Activated CD8-positive, alpha-beta memory T cell treated with anti-CD3 and anti-CD28 coated beads, Interleukin-2, amount 50 U/mL, for 4 hours (primary cell): ENCODE measurements at regions not wholly inside any gene's neighbourhood (a gene's known extent, or its start where the extent isn't known, plus 50 kb on each side); places are given as distances from the start of the nearest gene placed in this dataset.

Experiments used
- DNase-seq: peaks from one replicate; pipeline ENCODE4 v3.0.0-alpha.2; 2020

- no peak for DNase-seq
These were observed 55.5 kb upstream of the FBXL17 start for GRCh38 chr5:108437425-108437824.

GRCh38 chr5:108436696-108437095 lies 54.8 kb upstream of the FBXL17 start:
- no peak for DNase-seq

DNA sequence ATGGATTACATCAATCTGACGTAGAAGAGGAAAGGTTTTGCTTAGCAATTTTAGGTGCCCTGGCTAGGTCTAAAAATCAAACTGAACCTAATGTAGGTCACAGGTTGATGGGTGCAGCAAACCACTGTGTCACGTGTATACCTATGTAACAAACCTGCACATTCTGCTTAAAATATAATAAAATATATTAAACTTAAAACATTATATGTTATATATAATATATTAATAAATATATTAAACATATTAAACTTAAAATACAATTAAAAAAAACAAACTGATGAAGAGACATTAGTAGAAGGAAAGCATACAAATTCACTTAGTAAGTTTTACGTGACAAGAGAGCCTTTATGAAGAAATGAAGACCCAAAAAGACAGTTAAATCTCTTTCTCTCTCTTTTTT lies 51.7 kb upstream of the FBXL17 start:
- no peak for DNase-seq

- DNase-seq, result no peak
These were observed 50.1 kb upstream of the FBXL17 start for GRCh38 chr5:108432024-108432423.
